Nephron (organoid): ENCODE measurements at regions not wholly inside any gene's neighbourhood (a gene's known extent, or its start where the extent isn't known, plus 50 kb on each side); places are given as distances from the start of the nearest gene placed in this dataset.
A peak's percentile ranks its signal among the peaks of the same experiment; 100 is the strongest.

ENCODE experiments used
- H3K27ac Mint-ChIP-seq, 3 experiments: 2 replicates each; pipeline ENCODE4 v1.8.0; 2020; ENCODE audit warnings: mixed read lengths in 3 of 3, mild to moderate bottlenecking in 2 of 3, moderate library complexity in 1 of 3
- H3K27me3 Mint-ChIP-seq: 2 replicates; pipeline ENCODE4 v1.8.0; 2021; ENCODE audit warnings: low read depth, mild to moderate bottlenecking, moderate library complexity, mixed read lengths
- H3K36me3 Mint-ChIP-seq: 2 replicates; pipeline ENCODE4 v1.8.0; 2020; ENCODE audit warnings: low read depth, mixed read lengths
- H3K4me1 Mint-ChIP-seq: 2 replicates; pipeline ENCODE4 v1.8.0; 2020; ENCODE audit warnings: mixed read lengths
- H3K4me3 Mint-ChIP-seq, 3 experiments: 2 replicates each; pipeline ENCODE4 v1.8.0; 2020; ENCODE audit warnings: mild to moderate bottlenecking in 3 of 3, mixed read lengths in 3 of 3, moderate library complexity in 2 of 3
- H3K9me3 Mint-ChIP-seq: 2 replicates; pipeline ENCODE4 v1.8.0; 2020; ENCODE audit warnings: mixed read lengths
- TF ChIP-seq, protein P1 (sequence below), 3 experiments: fragments of 200-600 bp; sonication (generic); IDR thresholded peaks; one replicate each; pipeline ENCODE4 v1.5.0; 2021; ENCODE audit warnings: antibody characterized with exemption in 3 of 3; ENCODE audit not compliant: unreplicated experiment in 3 of 3

DNA sequence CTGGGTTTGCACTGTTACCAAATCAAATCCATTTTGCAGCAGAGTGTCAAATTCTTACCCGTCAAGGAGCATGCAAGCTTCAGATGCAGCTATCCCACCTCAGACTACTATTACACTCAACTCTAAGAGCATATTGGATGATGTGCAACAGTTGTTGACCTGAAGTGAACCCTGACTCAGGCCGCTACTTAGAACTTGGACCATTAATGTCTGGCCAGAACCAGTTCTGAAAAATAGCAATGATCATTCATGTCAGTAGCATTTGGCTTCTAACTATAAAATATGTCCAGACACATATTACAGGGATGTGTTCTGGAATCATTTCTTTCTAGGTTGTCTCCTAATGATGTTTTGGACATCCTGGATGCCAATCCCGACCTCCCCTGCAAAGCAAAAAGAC, 135.5 kb upstream of the PKDCC start:
- Mint-ChIP-seq H3K4me1 (peaks cover 60% of the 10 kb centered on the region), H3K36me3 (peaks cover 4% of the 10 kb centered on the region), H3K27me3 (peaks cover 8% of the 10 kb centered on the region)

DNA sequence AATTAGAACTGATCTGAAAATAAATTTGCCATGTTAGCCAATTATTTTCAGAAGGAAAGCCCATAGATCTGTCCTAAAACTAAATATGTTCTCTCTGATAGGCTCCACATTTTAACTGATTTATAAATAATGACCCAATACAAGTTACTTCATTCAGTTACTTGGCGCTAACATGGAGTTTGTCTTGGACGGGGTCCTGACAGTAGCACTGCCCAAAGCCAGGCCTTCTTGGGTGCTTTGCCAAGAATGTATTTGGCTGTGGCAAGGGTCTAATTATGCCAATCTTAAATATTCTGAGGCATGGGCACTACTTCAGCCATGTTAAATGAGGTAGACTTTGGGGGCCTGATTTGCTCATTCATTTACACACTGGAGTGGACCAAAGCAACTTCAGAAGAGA, 135.0 kb upstream of the PKDCC start:
- H3K27me3 Mint-ChIP-seq: peaks cover 8% of the 10 kb centered on the region
- no peak overlapping the region for H3K4me3 Mint-ChIP-seq
- TF ChIP-seq, protein P1, sequence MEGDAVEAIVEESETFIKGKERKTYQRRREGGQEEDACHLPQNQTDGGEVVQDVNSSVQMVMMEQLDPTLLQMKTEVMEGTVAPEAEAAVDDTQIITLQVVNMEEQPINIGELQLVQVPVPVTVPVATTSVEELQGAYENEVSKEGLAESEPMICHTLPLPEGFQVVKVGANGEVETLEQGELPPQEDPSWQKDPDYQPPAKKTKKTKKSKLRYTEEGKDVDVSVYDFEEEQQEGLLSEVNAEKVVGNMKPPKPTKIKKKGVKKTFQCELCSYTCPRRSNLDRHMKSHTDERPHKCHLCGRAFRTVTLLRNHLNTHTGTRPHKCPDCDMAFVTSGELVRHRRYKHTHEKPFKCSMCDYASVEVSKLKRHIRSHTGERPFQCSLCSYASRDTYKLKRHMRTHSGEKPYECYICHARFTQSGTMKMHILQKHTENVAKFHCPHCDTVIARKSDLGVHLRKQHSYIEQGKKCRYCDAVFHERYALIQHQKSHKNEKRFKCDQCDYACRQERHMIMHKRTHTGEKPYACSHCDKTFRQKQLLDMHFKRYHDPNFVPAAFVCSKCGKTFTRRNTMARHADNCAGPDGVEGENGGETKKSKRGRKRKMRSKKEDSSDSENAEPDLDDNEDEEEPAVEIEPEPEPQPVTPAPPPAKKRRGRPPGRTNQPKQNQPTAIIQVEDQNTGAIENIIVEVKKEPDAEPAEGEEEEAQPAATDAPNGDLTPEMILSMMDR (IDR thresholded peaks at IDR 0.05; ENCODE audit: unreplicated experiment in 3 of 3): no peak
- H3K36me3 Mint-ChIP-seq: peaks cover 4% of the 10 kb centered on the region
- H3K27ac Mint-ChIP-seq: peak overlapping the region in 2 of 3 experiments; percentile 31 to 78
- H3K4me1 Mint-ChIP-seq: peaks cover 59% of the 10 kb centered on the region
- H3K9me3 Mint-ChIP-seq: no peaks in the 10 kb centered on the region

More for the DNA sequence above, 135.5 kb upstream of the PKDCC start:
- Mint-ChIP-seq H3K4me3 (no peak overlapping the region), H3K9me3 (no peaks in the 10 kb centered on the region), H3K27ac (peak overlapping the region; percentile 17 to 78 (median 31))
- TF ChIP-seq, protein P1 (IDR thresholded peaks at IDR 0.05; ENCODE audit: unreplicated experiment in 3 of 3): no peak

GRCh38 chr2:41913311-41913710, 134.5 kb upstream of the PKDCC start:
- peaks cover 4% of the 10 kb centered on the region for H3K36me3 Mint-ChIP-seq
- TF ChIP-seq, protein P1 (IDR thresholded peaks at IDR 0.05; ENCODE audit: unreplicated experiment in 3 of 3): no peak
- H3K4me3 Mint-ChIP-seq: no peak overlapping the region
- peak overlapping the region in 1 of 3 experiments; percentile 31 for H3K27ac Mint-ChIP-seq
- no peaks in the 10 kb centered on the region for H3K9me3 Mint-ChIP-seq
- H3K4me1 Mint-ChIP-seq: peaks cover 55% of the 10 kb centered on the region
- peaks cover 8% of the 10 kb centered on the region for H3K27me3 Mint-ChIP-seq

DNA sequence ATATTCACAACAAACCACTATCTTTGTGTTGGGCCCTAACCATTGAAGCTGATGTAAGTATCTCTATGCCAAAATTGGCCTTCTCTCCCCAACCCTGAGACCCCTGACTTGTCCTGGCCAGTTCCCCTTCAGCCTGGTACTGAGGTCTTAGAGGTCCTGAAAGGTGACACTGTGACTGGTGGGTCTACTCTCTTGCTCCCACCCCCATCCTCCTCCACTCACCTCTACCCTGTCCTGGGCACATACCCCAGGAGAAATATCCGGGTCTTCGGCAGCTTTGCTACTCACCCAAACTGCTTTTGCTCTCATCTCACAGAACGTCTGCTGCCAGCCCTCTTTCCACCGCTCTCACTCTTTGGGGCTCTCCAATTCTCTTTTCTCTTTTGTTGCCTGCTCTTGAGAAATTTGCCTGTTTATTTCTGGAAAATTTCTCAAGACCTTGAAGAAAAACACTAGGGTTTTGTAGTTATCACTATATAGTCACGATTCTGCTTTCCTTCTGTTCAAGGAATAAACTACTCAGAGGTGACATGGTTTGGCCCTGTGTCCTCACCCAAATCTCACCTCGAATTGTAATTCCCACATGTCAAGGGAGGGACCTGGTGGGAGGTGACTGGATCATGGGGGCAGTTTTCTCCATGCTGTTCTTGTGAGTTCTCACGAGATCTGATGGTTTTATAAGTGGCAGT, 133.8 kb upstream of the PKDCC start:
- Mint-ChIP-seq H3K27me3 (peaks cover 8% of the 10 kb centered on the region), H3K4me1 (peaks cover 48% of the 10 kb centered on the region), H3K4me3 (no peak overlapping the region), H3K27ac (peak overlapping the region in 2 of 3 experiments; percentile 9 to 17), H3K9me3 (no peaks in the 10 kb centered on the region), H3K36me3 (peaks cover 4% of the 10 kb centered on the region)
- TF ChIP-seq, protein P1 (IDR thresholded peaks at IDR 0.05; ENCODE audit: unreplicated experiment in 3 of 3): no peak

GRCh38 chr2:41914936-41915335, 132.9 kb upstream of the PKDCC start:
- H3K36me3 Mint-ChIP-seq: peaks cover 4% of the 10 kb centered on the region
- TF ChIP-seq, protein P1 (IDR thresholded peaks at IDR 0.05; ENCODE audit: unreplicated experiment in 3 of 3): no peak
- no peaks in the 10 kb centered on the region for H3K9me3 Mint-ChIP-seq
- H3K4me1 Mint-ChIP-seq: peaks cover 39% of the 10 kb centered on the region
- peak overlapping the region in 1 of 3 experiments; percentile 17 for H3K27ac Mint-ChIP-seq
- H3K4me3 Mint-ChIP-seq: no peak overlapping the region
- peaks cover 3% of the 10 kb centered on the region for H3K27me3 Mint-ChIP-seq

DNA sequence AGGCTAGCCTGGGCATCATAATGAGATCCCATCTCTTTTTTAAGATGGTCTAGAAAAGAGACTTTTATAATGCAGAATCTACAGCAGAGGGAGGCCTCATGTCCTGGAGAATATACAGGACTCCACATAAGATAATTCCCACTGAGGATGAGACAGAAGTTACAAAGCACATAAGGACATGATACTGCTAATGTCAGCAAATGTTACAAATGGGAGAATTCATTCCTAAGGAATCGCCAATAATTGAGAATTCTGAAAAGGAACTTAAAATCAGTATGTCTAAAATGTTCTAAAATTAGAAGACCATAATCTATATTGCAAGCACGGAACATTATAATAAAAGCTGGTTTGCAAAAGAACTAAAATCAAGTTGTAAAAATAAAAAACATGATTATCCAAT, 131.6 kb upstream of the PKDCC start:
- Mint-ChIP-seq H3K27ac (peak overlapping the region in 2 of 3 experiments; percentile 44 to 48), H3K4me3 (no peak overlapping the region), H3K27me3 (peaks cover 9% of the 10 kb centered on the region), H3K9me3 (no peaks in the 10 kb centered on the region), H3K4me1 (peaks cover 35% of the 10 kb centered on the region), H3K36me3 (peaks cover 4% of the 10 kb centered on the region)
- TF ChIP-seq, protein P1 (IDR thresholded peaks at IDR 0.05; ENCODE audit: unreplicated experiment in 3 of 3): no peak
